ENCODE measurements at regions not wholly inside any gene's neighbourhood (a gene's known extent, or its start where the extent isn't known, plus 50 kb on each side); places are given as distances from the start of the nearest gene placed in this dataset.

GRCh38 chr18:64238076-64238475, 89.2 kb upstream of the LINC00305 start:
- Histone ChIP-seq H3K56ac (ENCODE audit: insufficient read length, low read depth, low read length) (no peak overlapping the region), H3K27ac (ENCODE audit: insufficient read length, low read depth, low read length) (no peak overlapping the region), H3K79me2 (ENCODE audit: insufficient read depth, low read length) (no peaks in the 10 kb centered on the region), H3K18ac (ENCODE audit: insufficient read length, low read depth, low read length) (no peak overlapping the region), H3K79me1 (ENCODE audit: insufficient read depth, low read depth, low read length, poor library complexity, severe bottlenecking) (no peaks in the 10 kb centered on the region), H2BK12ac (ENCODE audit: insufficient read length, low read depth, low read length) (no peak overlapping the region), H2BK5ac (ENCODE audit: insufficient read length, low read length) (no peak overlapping the region), H2AFZ (ENCODE audit: low read length) (no peak overlapping the region), H3K4me1 (ENCODE audit: insufficient read depth, low read length) (no peaks in the 10 kb centered on the region), H2BK120ac (ENCODE audit: low read depth, low read length, poor library complexity, severe bottlenecking) (no peak overlapping the region), H4K5ac (ENCODE audit: insufficient read length, low read depth, low read length) (no peak overlapping the region), H3K14ac (ENCODE audit: insufficient read depth, low read length) (no peak overlapping the region), H2AK5ac (ENCODE audit: insufficient read length, low read length) (no peak overlapping the region), H3K23ac (ENCODE audit: insufficient read length, low read depth, low read length) (no peak overlapping the region), H3K9me3 (ENCODE audit: control insufficient read depth, low read depth, low read length) (no peaks in the 10 kb centered on the region), H3K4me2 (ENCODE audit: insufficient read depth, insufficient read length, low read length) (no peak overlapping the region), H3K23me2 (ENCODE audit: insufficient read length, low read depth, low read length, poor library complexity, severe bottlenecking) (no peaks in the 10 kb centered on the region), H4K91ac (ENCODE audit: insufficient read length, low read depth, low read length) (no peak overlapping the region), H2BK15ac (ENCODE audit: low read depth, low read length) (no peak overlapping the region), H2BK20ac (ENCODE audit: low read depth, low read length, poor library complexity, severe bottlenecking) (no peak overlapping the region), H3K9ac (ENCODE audit: extremely low read depth, insufficient read length, low read length) (no peak overlapping the region), H3T11ph (ENCODE audit: low read length) (no peak overlapping the region), H3K27me3 (ENCODE audit: insufficient read depth, low read length) (no peaks in the 10 kb centered on the region), H3K4ac (ENCODE audit: low read depth, low read length) (no peak overlapping the region), H4K8ac (replicated peaks; ENCODE audit: insufficient read length, low read depth, low read length) (no peak overlapping the region), H4K20me1 (ENCODE audit: control insufficient read depth, insufficient read depth, insufficient read length) (no peaks in the 10 kb centered on the region)
- Mint-ChIP-seq H3K27me3 (ENCODE audit: low read depth) (no peaks in the 10 kb centered on the region), H3K36me3 (ENCODE audit: insufficient read depth in 1 of 3, low read depth in 3 of 3) (peaks cover 0 to 13% (median 5%) of the 10 kb centered on the region in 3 experiments; a peak in 5 of 7 replicates), H3K9me3 (peaks cover 8% of the 10 kb centered on the region in 2 experiments; a peak in 4 of 5 replicates), H3K4me1 (peaks cover 14 to 24% of the 10 kb centered on the region in 2 experiments), H3K27ac (no peak overlapping the region), H3K4me3 (no peak overlapping the region)
- WGBS (ENCODE audit: extremely low coverage, insufficient read length, low lambda C conversion rate), result no CpG with 5 or more reads among the region's 2 CpGs
- TF ChIP-seq CTCF (conservative IDR thresholded peaks at IDR 0.05), result no peak
- DNase-seq, result no peak
